ENCODE measurements at regions not wholly inside any gene's neighbourhood (a gene's known extent, or its start where the extent isn't known, plus 50 kb on each side); places are given as distances from the start of the nearest gene placed in this dataset.

GRCh38 chr3:59425942-59426341, 376.1 kb upstream of the CFAP20DC start:
- in situ Hi-C loops (cut with MboI) (no loop called here), intact Hi-C loops (cut with micrococcal nuclease; ENCODE audit: unreplicated experiment) (no loop called here)
- Histone ChIP-seq H3K9ac (ENCODE audit: control insufficient read depth, insufficient read depth, low read length) (no peak overlapping the region), H3K4me1 (ENCODE audit: control insufficient read depth, insufficient read depth, low read length) (peaks cover 24% of the 10 kb centered on the region), H3K9me3 (replicated peaks; ENCODE audit: control insufficient read depth, insufficient read depth, low read length) (no peaks in the 10 kb centered on the region), H4K20me1 (ENCODE audit: control insufficient read depth, insufficient read depth) (no peaks in the 10 kb centered on the region), H3K4me3 (no peak overlapping the region), H3K79me2 (ENCODE audit: control insufficient read depth, insufficient read depth, low read length) (no peaks in the 10 kb centered on the region), H3K4me2 (ENCODE audit: control insufficient read depth, insufficient read depth) (no peak overlapping the region), H2AFZ (ENCODE audit: control insufficient read depth, low read depth, low read length) (no peak overlapping the region; the same call in 1 of the 2 replicates), H3K36me3 (ENCODE audit: control insufficient read depth in 2 of 2, insufficient read depth in 2 of 2, low read length in 1 of 2) (no peaks in the 10 kb centered on the region), H3K27me3 (replicated peaks in 1 of 2; ENCODE audit: control insufficient read depth in 2 of 2, insufficient read depth in 2 of 2, low read length in 1 of 2) (no peaks in the 10 kb centered on the region), H3K27ac (ENCODE audit: control insufficient read depth, insufficient read depth) (no peak overlapping the region)
- ATAC-seq (peak; percentile 73), FAIRE-seq (no peak), DNase-seq (ENCODE audit: low read depth, low spot score) (no peak)
- 23% methylated on average over 5 of the region's 5 CpGs for WGBS (ENCODE audit: insufficient coverage, insufficient replicate concordance, low lambda C conversion rate, missing lambda C conversion rate)
- SMC1A ChIA-PET (ENCODE audit: uncharacterized antibody, unreplicated experiment), result interaction anchor here (0.9 to 2.3 kb wide), 12 partner anchors 10 to 162 kb away, joined by 3 to 15 read pairs (median 4); no protein-coding TSS in a partner anchor
- TF ChIP-seq RELB (IDR thresholded peaks at IDR 0.05; ENCODE audit: low read depth), result no peak
- peak; percentile 46 for TF ChIP-seq RAD21 (IDR thresholded peaks at IDR 0.05; ENCODE audit: insufficient read depth, low read depth, low read length)
- peak; percentile 18; the same call in 1 of the 2 replicates for TF ChIP-seq SMC3 (IDR thresholded peaks at IDR 0.05; ENCODE audit: borderline replicate concordance, low read length)
- TF ChIP-seq ZSCAN29 (IDR thresholded peaks at IDR 0.05), result no peak
- 0 out of 6 replicates have a peak, but pooled peaks of 2 of the 3 experiments have one; percentile 7 to 16 for TF ChIP-seq CTCF (IDR thresholded peaks at IDR 0.05 in 2 of 3, conservative IDR thresholded peaks at IDR 0.05 in 1 of 3; ENCODE audit: control insufficient read depth in 2 of 3, extremely low read depth in 1 of 3, insufficient read depth in 1 of 3, low read depth in 3 of 3, low read length in 3 of 3)
- TF ChIP-seq RUNX3 (IDR thresholded peaks at IDR 0.05; ENCODE audit: low read length), result peak; percentile 21; the same call in 1 of the 2 replicates
- CTCF ChIA-PET, result interaction anchor here (1.0 to 2.9 kb wide), 11 partner anchors 10 to 137 kb away, joined by 3 to 24 read pairs (median 7); no protein-coding TSS in a partner anchor
- no TSS peak for BruUV-seq (replicated peaks)
- POLR2A ChIA-PET, result no interaction called here
- RAD21 ChIA-PET (ENCODE audit: unreplicated experiment), result interaction anchor here (0.8 to 1.8 kb wide), 8 partner anchors 16 to 190 kb away, joined by 3 to 7 read pairs (median 3); no protein-coding TSS in a partner anchor
